Fibroblast of lung (primary cell): ENCODE measurements at regions not wholly inside any gene's neighbourhood (a gene's known extent, or its start where the extent isn't known, plus 50 kb on each side); places are given as distances from the start of the nearest gene placed in this dataset.

Experiments used
- DNase-seq, 2 donors: peaks; one replicate each; pipeline versions ENCODE4 v3.0.0 to v3.0.0-alpha.2; 2010; ENCODE audit warnings: low read depth in 2 of 2
- H2AFZ ChIP-seq: 2 replicates; pipeline ENCODE4 v1.5.1; 2012; ENCODE audit warnings: low read length, control low read depth, inconsistent platforms
- H3K27ac ChIP-seq: 2 replicates; pipeline ENCODE4 v1.5.1; 2011; ENCODE audit warnings: low read length, control low read depth; ENCODE audit not compliant: insufficient read depth
- H3K27me3 ChIP-seq: 2 replicates; pipeline ENCODE4 v1.5.1; 2011; ENCODE audit warnings: mild to moderate bottlenecking, low read length; ENCODE audit not compliant: control insufficient read depth, insufficient read depth
- H3K36me3 ChIP-seq: 2 replicates; pipeline ENCODE4 v1.5.1; 2011; ENCODE audit warnings: low read length; ENCODE audit not compliant: control insufficient read depth, insufficient read depth
- H3K4me1 ChIP-seq: 2 replicates; pipeline ENCODE4 v1.5.1; 2011; ENCODE audit warnings: low read length; ENCODE audit not compliant: control insufficient read depth, insufficient read depth; ENCODE audit errors: extremely low read depth
- H3K4me2 ChIP-seq: 2 replicates; pipeline ENCODE4 v1.5.1; 2011; ENCODE audit warnings: low read length, control low read depth; ENCODE audit not compliant: insufficient read depth; ENCODE audit errors: extremely low read depth
- H3K4me3 ChIP-seq, 4 experiments: fragments of 200-600 bp in 1 of 4; sonication (generic) in 1 of 4; replicated peaks in 1 of 4; 2 replicates each; pipeline ENCODE4 v1.5.1; 2011 to 2016; ENCODE audit warnings: low read length in 4 of 4, low read depth in 3 of 4, mild to moderate bottlenecking in 3 of 4, control low read depth in 2 of 4, inconsistent platforms in 1 of 4, mixed read lengths in 1 of 4; ENCODE audit not compliant: insufficient read depth in 1 of 4; ENCODE audit errors: control extremely low read depth in 1 of 4
- H3K79me2 ChIP-seq: 2 replicates; pipeline ENCODE4 v1.5.1; 2012; ENCODE audit warnings: mild to moderate bottlenecking, low read length, inconsistent platforms; ENCODE audit not compliant: control insufficient read depth, insufficient read depth
- H3K9ac ChIP-seq: 2 replicates; pipeline ENCODE4 v1.5.1; 2011; ENCODE audit warnings: mild to moderate bottlenecking, low read length, control low read depth; ENCODE audit not compliant: insufficient read depth
- H3K9me3 ChIP-seq: 2 replicates; pipeline ENCODE4 v1.5.1; 2012; ENCODE audit warnings: low read depth, low read length; ENCODE audit not compliant: control insufficient read depth, insufficient read depth
- H4K20me1 ChIP-seq: 2 replicates; pipeline ENCODE4 v1.5.1; 2011; ENCODE audit warnings: low read length; ENCODE audit not compliant: control insufficient read depth, insufficient read depth; ENCODE audit errors: extremely low read depth
- CTCF ChIP-seq, 2 donors: IDR thresholded peaks in 1 of 2; conservative IDR thresholded peaks in 1 of 2; 1 replicate in 1 of 2; 2 replicates in 1 of 2; pipeline ENCODE4 v1.5.1; 2011 to 2012; ENCODE audit warnings: low read length in 2 of 2, control low read depth in 1 of 2, inconsistent platforms in 1 of 2, low read depth in 1 of 2, mild to moderate bottlenecking in 1 of 2
- EZH2 ChIP-seq: IDR thresholded peaks from 2 replicates; pipeline ENCODE4 v1.5.1; 2012; ENCODE audit warnings: low read length, control low read depth, mild to moderate bottlenecking; ENCODE audit errors: missing control alignments

- Histone ChIP-seq H2AFZ (no peak overlapping the region), H4K20me1 (no peaks in the 10 kb centered on the region), H3K9me3 (no peaks in the 10 kb centered on the region), H3K79me2 (no peaks in the 10 kb centered on the region), H3K4me3 (no peak overlapping the region), H3K27me3 (no peaks in the 10 kb centered on the region), H3K36me3 (no peaks in the 10 kb centered on the region), H3K4me2 (no peak overlapping the region), H3K4me1 (no peaks in the 10 kb centered on the region), H3K9ac (no peak overlapping the region), H3K27ac (no peak overlapping the region)
- TF ChIP-seq EZH2 (no peak), CTCF (conservative IDR thresholded peaks at IDR 0.05 in 1 of 2, IDR thresholded peaks at IDR 0.05 in 1 of 2; ENCODE audit: low read depth in 1 of 2, low read length in 2 of 2) (no peak)
- DNase-seq: no peak
These were observed 1717.1 kb downstream of the EFNA5 start for GRCh38 chr5:105953616-105954015.

GRCh38 chr5:105952875-105953274 is 1717.9 kb downstream of the EFNA5 start:
- Histone ChIP-seq H3K79me2 (no peaks in the 10 kb centered on the region), H3K9ac (no peak overlapping the region), H3K4me2 (no peak overlapping the region), H2AFZ (no peak overlapping the region), H3K27me3 (no peaks in the 10 kb centered on the region), H3K4me3 (no peak overlapping the region), H3K4me1 (no peaks in the 10 kb centered on the region), H3K36me3 (no peaks in the 10 kb centered on the region), H3K27ac (no peak overlapping the region), H4K20me1 (no peaks in the 10 kb centered on the region), H3K9me3 (no peaks in the 10 kb centered on the region)
- no peak for TF ChIP-seq CTCF (conservative IDR thresholded peaks at IDR 0.05 in 1 of 2, IDR thresholded peaks at IDR 0.05 in 1 of 2; ENCODE audit: low read depth in 1 of 2, low read length in 2 of 2)
- no peak for TF ChIP-seq EZH2
- peak in 1 of 2 donors; percentile 84 for DNase-seq

GRCh38 chr5:105947461-105947860 is 1723.3 kb downstream of the EFNA5 start:
- Histone ChIP-seq H3K79me2 (no peaks in the 10 kb centered on the region), H3K9me3 (no peaks in the 10 kb centered on the region), H3K4me1 (no peaks in the 10 kb centered on the region), H3K4me3 (no peak overlapping the region), H3K4me2 (no peak overlapping the region), H3K27me3 (no peaks in the 10 kb centered on the region), H4K20me1 (no peaks in the 10 kb centered on the region), H2AFZ (no peak overlapping the region), H3K27ac (no peak overlapping the region), H3K36me3 (no peaks in the 10 kb centered on the region), H3K9ac (no peak overlapping the region)
- TF ChIP-seq CTCF (conservative IDR thresholded peaks at IDR 0.05 in 1 of 2, IDR thresholded peaks at IDR 0.05 in 1 of 2; ENCODE audit: low read depth in 1 of 2, low read length in 2 of 2) (no peak), EZH2 (no peak)
- no peak for DNase-seq
